ENCODE measurements at regions not wholly inside any gene's neighbourhood (a gene's known extent, or its start where the extent isn't known, plus 50 kb on each side); places are given as distances from the start of the nearest gene placed in this dataset.

DNA sequence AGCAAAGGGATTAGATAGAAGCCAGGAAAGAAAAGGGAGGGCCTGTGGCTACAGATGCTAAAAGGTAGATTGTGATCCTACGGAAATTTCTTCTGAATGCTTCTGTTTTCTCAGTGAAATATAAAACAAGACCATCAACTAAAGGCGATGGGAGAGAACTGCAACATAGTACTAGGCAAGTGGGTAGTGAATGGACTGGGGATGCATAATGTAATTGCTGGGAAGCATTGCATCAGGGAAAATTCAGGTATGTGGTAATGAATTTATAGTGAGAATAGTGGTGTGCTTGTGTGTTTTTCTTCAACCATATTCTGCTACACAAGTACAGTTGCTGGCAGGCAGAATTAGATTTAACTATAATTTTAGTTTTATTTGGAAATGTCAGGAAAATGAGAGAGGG is 156.6 kb downstream of the OPN5 start:
- no peak for DNase-seq (ENCODE audit: low read depth)
- TF ChIP-seq, protein P1, sequence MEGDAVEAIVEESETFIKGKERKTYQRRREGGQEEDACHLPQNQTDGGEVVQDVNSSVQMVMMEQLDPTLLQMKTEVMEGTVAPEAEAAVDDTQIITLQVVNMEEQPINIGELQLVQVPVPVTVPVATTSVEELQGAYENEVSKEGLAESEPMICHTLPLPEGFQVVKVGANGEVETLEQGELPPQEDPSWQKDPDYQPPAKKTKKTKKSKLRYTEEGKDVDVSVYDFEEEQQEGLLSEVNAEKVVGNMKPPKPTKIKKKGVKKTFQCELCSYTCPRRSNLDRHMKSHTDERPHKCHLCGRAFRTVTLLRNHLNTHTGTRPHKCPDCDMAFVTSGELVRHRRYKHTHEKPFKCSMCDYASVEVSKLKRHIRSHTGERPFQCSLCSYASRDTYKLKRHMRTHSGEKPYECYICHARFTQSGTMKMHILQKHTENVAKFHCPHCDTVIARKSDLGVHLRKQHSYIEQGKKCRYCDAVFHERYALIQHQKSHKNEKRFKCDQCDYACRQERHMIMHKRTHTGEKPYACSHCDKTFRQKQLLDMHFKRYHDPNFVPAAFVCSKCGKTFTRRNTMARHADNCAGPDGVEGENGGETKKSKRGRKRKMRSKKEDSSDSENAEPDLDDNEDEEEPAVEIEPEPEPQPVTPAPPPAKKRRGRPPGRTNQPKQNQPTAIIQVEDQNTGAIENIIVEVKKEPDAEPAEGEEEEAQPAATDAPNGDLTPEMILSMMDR (IDR thresholded peaks at IDR 0.05; ENCODE audit: insufficient read depth, low read length), result no peak
- no peak overlapping the region for H3K4me3 ChIP-seq (ENCODE audit: low read depth, low read length)

DNA sequence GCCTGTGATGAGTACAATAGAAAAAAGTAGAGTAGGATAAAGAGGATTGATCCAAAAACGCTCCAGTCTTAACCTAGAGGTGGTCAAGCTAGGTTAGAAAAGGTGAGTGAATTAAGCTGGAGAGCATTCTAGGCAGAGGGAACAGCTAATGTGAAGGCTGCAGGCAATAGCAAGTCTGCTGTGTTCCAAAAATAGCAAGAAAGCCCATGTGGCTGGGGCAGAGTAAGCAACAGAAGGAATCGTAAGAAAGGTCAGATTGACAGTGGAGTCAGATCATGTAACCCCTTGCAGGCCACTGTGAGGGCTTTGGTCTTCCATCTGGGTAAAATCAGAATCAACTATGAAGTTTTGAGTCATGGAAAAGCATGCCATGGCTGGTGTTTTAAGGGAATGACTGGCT is 155.0 kb downstream of the OPN5 start:
- DNase-seq (ENCODE audit: low read depth), result no peak
- TF ChIP-seq, protein P1 (IDR thresholded peaks at IDR 0.05; ENCODE audit: insufficient read depth, low read length), result no peak
- no peak overlapping the region for H3K4me3 ChIP-seq (ENCODE audit: low read depth, low read length)

DNA sequence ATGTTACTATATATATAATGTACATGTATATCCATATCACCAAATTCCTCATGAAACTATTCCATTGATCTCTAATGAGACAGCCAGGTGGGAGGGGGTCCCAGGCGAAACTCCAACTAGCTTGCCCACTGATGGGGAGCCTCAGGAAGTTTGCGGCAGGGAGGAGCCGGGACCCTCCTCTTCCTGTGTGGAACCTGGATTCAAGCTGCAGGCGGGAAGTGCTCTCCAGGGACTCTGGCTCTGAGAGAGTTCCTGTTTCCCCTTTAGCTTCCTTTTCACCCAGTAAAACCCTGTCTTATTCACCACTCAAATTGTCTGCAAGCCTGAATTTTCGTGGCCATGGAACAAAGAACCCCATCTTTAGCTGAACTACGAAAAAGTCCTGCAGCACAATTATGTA is 152.2 kb downstream of the OPN5 start:
- TF ChIP-seq, protein P1 (IDR thresholded peaks at IDR 0.05; ENCODE audit: insufficient read depth, low read length), result no peak
- DNase-seq (ENCODE audit: low read depth), result no peak
- no peak overlapping the region for H3K4me3 ChIP-seq (ENCODE audit: low read depth, low read length)

DNA sequence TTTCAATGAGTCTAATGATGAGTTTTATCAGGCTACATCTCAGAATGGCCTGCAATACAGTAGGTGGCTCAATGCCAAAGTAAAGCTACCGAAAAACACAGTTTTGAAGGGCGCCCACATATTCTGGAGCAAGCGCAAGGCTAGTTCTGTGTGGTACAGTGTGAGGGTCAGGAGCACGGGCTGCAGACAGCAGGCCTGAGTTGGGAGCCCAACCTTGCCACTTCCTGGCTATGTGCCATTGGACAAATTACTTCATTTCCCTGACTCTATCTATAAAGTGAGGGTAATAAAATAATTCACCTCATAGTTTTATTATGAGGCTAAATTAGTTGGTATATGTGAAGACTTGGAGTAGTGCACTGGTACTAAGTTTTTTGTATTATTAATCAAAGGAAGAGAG is 150.7 kb downstream of the OPN5 start:
- DNase-seq (ENCODE audit: low read depth), result no peak
- TF ChIP-seq, protein P1 (IDR thresholded peaks at IDR 0.05; ENCODE audit: insufficient read depth, low read length), result no peak
- H3K4me3 ChIP-seq (ENCODE audit: low read depth, low read length), result no peak overlapping the region

DNA sequence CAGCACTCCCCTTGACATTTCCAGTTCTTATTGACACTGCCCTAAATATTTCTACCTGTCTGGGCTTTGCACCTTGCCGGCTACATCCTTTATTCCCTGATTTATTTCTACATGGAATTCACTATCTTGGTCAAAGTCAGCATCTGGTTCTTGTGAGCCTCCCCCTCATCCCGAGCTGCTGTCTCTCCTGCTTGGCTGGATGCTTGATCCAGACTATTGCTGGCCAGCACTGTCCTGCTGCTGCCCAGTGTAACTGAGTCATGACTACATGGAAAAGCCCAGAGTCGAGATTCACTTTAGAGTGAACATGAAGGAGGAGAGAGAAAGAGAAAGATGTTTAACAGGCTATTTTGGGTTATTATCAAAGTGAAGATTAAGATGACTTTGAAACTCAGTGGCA is 142.2 kb downstream of the OPN5 start:
- TF ChIP-seq, protein P1 (IDR thresholded peaks at IDR 0.05; ENCODE audit: insufficient read depth, low read length), result no peak
- DNase-seq (ENCODE audit: low read depth), result no peak
- no peak overlapping the region for H3K4me3 ChIP-seq (ENCODE audit: low read depth, low read length)

DNA sequence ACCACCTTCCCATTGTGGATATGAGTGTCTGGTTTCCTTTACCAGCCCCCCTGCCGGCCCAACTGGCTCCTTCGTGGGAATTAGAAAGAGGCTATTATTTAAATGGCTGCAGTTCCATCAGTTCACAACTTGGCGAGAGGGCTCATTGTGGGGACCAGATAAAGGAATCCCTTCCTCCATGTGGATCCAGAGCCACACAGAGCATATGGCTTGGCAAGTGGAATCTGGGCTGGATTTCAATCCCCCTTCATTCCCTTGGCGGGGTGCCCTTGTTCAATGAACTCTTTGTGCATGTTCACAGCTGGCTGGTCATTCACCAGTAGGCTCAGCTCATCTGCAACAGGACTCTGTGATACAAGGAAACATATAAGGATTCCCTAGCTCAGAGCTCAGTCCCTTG is 140.6 kb downstream of the OPN5 start:
- DNase-seq (ENCODE audit: low read depth), result peak; percentile 1
- no peak overlapping the region for H3K4me3 ChIP-seq (ENCODE audit: low read depth, low read length)
- TF ChIP-seq, protein P1 (IDR thresholded peaks at IDR 0.05; ENCODE audit: insufficient read depth, low read length), result no peak

DNA sequence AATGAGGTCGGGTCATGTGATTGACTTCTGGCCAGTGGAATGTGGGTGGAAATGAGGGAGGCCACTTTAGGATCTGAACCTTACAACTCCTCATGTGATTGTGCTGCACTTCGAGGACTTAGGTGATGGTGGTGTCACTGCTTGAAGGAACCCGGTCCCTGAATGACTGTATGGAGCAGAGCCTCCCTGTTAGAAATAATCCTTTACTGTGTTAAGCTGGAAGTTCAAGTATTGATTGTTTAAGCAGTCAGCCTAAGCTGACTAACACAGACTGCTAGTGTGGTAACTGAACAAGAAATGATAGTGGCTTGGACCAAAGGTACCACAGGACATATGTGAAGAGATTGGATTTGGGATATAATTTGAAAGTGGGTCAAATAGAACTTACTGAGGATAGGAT is 138.0 kb downstream of the OPN5 start:
- TF ChIP-seq, protein P1 (IDR thresholded peaks at IDR 0.05; ENCODE audit: insufficient read depth, low read length), result no peak
- H3K4me3 ChIP-seq (ENCODE audit: low read depth, low read length), result no peak overlapping the region
- DNase-seq (ENCODE audit: low read depth), result no peak
